Glutamatergic neuron (in vitro differentiated cells): ENCODE measurements at regions not wholly inside any gene's neighbourhood (a gene's known extent, or its start where the extent isn't known, plus 50 kb on each side); places are given as distances from the start of the nearest gene placed in this dataset.

ENCODE experiments used
- DNase-seq: peaks from one replicate; pipeline ENCODE4 v3.0.0; 2022
- H3K27ac Mint-ChIP-seq: one replicate; pipeline ENCODE4 v1.8.0; 2020; ENCODE audit warnings: mild to moderate bottlenecking, mixed read lengths, inconsistent platforms; ENCODE audit not compliant: unreplicated experiment
- H3K27me3 Mint-ChIP-seq: one replicate; pipeline ENCODE4 v1.8.0; 2020; ENCODE audit warnings: mild to moderate bottlenecking, moderate library complexity, mixed read lengths, inconsistent platforms; ENCODE audit not compliant: unreplicated experiment
- H3K36me3 Mint-ChIP-seq: one replicate; pipeline ENCODE4 v1.8.0; 2020; ENCODE audit warnings: mild to moderate bottlenecking, mixed read lengths, inconsistent platforms; ENCODE audit not compliant: unreplicated experiment
- H3K4me1 Mint-ChIP-seq: one replicate; pipeline ENCODE4 v1.8.0; 2020; ENCODE audit warnings: mild to moderate bottlenecking, low read depth, mixed read lengths, inconsistent platforms; ENCODE audit not compliant: unreplicated experiment
- H3K4me3 Mint-ChIP-seq: one replicate; pipeline ENCODE4 v1.8.0; 2020; ENCODE audit warnings: mild to moderate bottlenecking, mixed read lengths, inconsistent platforms; ENCODE audit not compliant: unreplicated experiment
- H3K9me3 Mint-ChIP-seq: one replicate; pipeline ENCODE4 v1.8.0; 2020; ENCODE audit warnings: mild to moderate bottlenecking, moderate library complexity, mixed read lengths, inconsistent platforms; ENCODE audit not compliant: unreplicated experiment
- CTCF ChIP-seq: fragments of 200-600 bp; sonication (generic); IDR thresholded peaks from one replicate; pipeline ENCODE4 v1.5.0; 2021; ENCODE audit not compliant: partially characterized antibody, unreplicated experiment

GRCh38 chr5:23318960-23319359 is 188.4 kb upstream of the PRDM9 start:
- no peak overlapping the region for H3K27ac Mint-ChIP-seq
- no peaks in the 10 kb centered on the region for H3K4me1 Mint-ChIP-seq
- H3K4me3 Mint-ChIP-seq: no peak overlapping the region
- TF ChIP-seq CTCF: no peak
- no peaks in the 10 kb centered on the region for H3K27me3 Mint-ChIP-seq
- no peaks in the 10 kb centered on the region for H3K36me3 Mint-ChIP-seq
- H3K9me3 Mint-ChIP-seq: no peaks in the 10 kb centered on the region
- no peak for DNase-seq

DNA sequence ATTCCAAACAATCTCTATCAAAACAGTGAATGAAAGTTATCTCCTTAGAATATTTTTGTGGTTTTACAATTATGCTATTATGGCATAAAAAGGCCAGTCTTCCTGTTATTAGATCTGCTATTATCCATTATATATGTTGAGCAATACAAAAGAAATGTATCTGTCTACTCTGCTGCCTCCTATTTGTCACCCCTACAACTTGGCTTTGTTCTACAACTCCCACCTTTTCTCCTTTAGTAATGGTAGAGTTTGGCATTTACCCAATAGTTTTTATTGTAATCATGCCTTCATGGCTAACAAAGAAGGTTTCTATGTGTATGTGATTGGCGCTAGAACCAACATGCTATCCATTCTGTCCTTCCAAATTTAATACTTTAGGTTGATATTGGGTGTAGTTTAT is 189.2 kb upstream of the PRDM9 start:
- Mint-ChIP-seq H3K27ac (no peak overlapping the region), H3K27me3 (no peaks in the 10 kb centered on the region), H3K4me1 (no peaks in the 10 kb centered on the region), H3K36me3 (no peaks in the 10 kb centered on the region), H3K4me3 (no peak overlapping the region), H3K9me3 (no peaks in the 10 kb centered on the region)
- no peak for DNase-seq
- no peak for TF ChIP-seq CTCF

- no peaks in the 10 kb centered on the region for H3K27me3 Mint-ChIP-seq
- no peaks in the 10 kb centered on the region for H3K4me1 Mint-ChIP-seq
- no peaks in the 10 kb centered on the region for H3K9me3 Mint-ChIP-seq
- H3K27ac Mint-ChIP-seq: no peak overlapping the region
- DNase-seq: no peak
- no peaks in the 10 kb centered on the region for H3K36me3 Mint-ChIP-seq
- TF ChIP-seq CTCF: no peak
- no peak overlapping the region for H3K4me3 Mint-ChIP-seq
Observed at GRCh38 chr5:23316060-23316591, 191.3 kb upstream of the PRDM9 start.

DNA sequence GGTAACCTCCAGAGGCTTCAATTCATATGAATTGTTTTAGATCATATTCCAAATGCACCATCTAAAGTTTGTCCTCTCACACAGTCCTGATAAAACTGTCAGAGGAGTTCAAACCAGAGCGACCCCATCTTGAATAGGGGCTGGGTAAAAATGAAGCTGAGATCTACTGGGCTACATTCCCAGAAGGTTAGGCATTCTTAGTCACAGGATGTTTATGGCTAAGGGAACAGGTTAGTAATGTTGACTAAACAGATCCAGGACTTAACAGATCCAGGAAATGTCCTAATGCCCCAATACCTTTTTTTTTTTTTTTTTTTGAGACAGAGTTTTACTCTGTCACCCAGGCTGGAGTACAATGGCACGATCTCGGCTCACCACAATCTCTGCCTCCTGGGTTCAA is 192.6 kb upstream of the PRDM9 start:
- no peak for TF ChIP-seq CTCF
- DNase-seq: no peak
- Mint-ChIP-seq H3K36me3 (no peaks in the 10 kb centered on the region), H3K27ac (no peak overlapping the region), H3K4me1 (no peaks in the 10 kb centered on the region), H3K9me3 (no peaks in the 10 kb centered on the region), H3K4me3 (no peak overlapping the region), H3K27me3 (no peaks in the 10 kb centered on the region)

GRCh38 chr5:23305055-23305454 is 202.4 kb upstream of the PRDM9 start:
- no peak for TF ChIP-seq CTCF
- no peak overlapping the region for H3K4me3 Mint-ChIP-seq
- H3K4me1 Mint-ChIP-seq: no peaks in the 10 kb centered on the region
- H3K36me3 Mint-ChIP-seq: no peaks in the 10 kb centered on the region
- H3K27ac Mint-ChIP-seq: no peak overlapping the region
- no peaks in the 10 kb centered on the region for H3K27me3 Mint-ChIP-seq
- no peaks in the 10 kb centered on the region for H3K9me3 Mint-ChIP-seq
- DNase-seq: no peak
